ENCODE measurements at regions not wholly inside any gene's neighbourhood (a gene's known extent, or its start where the extent isn't known, plus 50 kb on each side); places are given as distances from the start of the nearest gene placed in this dataset.

DNA sequence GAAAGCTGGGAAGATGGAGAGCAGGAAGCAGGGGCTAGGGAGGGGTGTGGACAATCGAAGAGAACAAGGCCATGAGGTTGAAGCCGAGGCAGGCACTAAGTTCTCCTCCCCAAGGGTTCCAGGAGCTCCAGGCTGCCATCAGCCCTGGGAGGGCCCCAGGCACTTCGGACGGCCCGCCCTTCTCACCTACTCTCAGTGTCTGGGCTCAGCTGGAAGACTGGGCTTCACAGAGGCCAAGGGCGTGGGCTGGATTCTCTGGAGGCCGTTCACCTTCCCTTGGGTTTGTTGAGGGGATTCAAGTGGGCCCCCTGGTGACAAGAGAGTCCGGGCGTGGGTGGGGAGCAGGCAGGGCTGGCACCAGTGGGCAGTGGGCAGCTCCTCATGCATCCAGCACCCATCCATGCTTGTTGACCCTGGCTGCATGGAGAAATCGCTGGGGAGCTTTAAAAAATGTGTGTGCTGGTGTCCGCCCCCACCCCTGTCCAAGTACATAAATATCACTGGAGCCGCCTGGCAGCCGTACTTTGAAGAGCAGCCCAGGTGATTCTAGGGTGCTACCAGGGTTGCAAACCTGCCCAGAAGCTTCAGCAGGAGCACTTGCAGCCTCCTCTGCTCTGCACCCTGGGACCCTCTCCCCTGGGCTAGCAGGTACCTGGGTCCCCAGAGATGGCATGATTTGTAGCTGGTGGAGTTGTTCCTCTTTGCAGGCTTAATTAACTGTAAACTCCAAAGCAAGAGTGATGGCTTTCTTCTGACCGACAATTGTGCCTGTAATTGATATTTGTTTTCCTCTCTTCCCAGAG lies 74.3 kb downstream of the RTL6 start:
- DNase-seq = peak; percentile 11

DNA sequence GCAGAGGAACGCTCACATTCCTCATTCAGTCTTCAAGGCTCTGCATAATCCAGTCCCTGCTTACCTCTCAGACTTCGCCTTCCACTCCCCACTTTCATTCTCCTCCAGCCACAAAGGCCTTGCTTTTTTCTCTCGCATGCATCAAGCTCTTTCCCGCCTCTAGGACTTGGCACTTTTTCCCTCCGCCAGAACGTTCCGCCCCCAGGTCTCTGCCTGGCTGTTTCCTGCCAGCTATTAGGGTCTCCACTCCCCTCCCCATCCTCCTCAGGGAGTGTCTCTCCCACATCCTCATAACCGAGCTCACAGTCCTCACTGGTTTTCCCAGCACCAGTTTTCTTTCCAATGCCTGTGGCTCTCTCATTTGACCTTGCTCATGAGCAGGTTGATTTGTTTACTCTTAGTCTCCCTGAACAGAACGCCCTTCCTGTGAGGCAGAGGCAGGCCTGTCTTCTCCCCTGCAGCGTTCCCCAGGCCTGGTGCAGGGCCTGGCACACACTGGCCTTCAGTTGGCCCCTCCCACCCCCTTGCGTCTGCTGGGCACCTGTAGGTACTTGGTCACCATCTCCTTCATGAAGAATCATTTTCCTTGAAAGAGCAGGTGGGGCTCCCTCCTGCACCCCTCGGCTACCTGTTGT lies 75.2 kb downstream of the RTL6 start:
- DNase-seq = peak; percentile 24

- no peak for DNase-seq
Measured at GRCh38 chr22:44419429-44419828, 78.6 kb downstream of the RTL6 start.

DNA sequence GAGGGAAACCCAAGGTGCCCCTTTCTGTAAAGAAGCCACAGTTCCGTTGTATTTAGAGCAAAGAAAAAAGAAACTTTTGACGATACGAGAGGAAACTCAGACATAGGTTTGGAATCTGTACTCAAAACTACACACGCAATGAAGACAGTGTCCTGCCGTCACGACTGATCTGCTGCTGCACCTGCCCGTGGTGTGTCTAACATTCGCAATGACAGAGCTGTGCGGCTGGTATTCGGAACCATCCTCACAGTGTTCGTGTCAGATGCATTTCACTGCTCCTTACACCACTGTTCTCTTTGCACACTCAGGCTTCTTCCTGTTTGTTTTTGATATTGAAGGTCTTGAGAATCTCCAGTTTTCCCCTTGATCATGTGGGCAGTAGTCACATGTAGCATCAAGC lies 84.8 kb downstream of the RTL6 start:
- DNase-seq = no peak

DNA sequence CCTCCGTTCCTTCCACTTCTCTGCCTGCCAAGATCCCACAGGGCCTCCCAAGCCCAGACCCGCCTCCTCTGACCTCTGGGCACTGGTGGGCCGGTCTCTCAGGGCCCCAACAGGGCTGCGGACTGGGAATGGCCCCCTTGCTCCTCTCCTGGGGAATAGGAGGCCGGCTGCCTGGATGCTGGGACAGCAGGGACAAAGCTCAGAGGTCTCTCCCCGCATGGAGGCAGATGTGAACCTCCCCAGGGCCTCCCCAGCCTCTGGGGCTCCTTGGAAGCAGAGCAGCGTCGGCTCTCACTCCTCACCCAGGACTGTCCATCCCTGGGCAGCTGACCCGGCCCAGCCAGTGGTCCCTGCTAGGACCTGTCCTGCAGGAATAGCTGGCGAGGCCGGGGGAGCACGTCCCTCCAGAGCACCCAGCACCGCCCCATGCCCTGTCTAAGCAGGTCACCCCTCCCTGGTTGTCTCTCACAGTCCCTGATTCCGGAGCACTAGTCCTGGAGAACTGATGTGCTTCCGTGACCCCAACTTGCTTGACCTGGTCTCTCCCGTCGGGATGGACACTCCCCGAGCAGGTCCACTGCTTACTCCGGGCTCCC lies 85.8 kb downstream of the RTL6 start:
- DNase-seq = no peak

DNA sequence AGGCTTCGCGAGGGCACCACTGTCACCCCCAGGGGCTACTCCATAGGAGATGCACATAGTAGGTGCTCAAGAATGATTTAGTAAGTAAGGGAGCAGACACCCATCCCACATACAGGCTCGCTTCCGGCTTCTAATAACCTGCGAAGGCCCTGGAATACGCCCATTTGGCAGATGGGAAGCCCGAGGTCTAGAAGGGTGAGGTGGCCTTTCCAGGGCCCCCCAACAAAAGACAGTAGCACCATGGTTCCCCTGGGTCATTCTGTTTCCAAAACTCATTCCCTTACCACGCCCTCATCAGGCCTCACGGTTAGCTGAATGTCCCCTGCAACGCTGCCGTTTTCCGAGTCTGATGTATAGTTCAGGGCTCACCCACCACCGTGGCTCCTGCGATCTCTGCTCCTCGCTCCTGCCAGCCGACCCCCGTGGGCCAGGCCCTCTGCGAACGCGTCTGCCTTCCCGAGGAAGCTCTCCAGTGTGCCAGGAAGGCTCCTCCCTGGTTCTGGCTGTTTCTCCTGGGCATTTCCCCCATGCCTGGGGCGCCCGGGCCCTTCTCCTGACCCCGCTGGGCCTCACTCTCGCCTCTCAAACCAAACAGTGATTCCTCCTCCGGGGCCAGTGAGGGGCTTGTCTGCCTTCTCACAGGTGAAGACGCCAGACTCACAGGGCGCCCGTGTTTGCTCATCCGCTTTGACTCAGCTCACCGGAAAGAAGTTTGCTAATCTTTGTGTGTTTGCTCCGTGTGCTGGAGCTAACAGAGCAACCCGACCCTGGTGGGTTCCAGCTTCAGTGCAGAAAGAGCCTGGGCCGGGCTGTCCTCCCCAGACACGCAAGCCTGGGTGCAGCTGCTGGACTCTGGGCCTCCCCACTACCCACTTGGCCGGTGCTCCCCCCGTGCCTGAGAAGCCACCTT lies 86.6 kb downstream of the RTL6 start:
- DNase-seq = no peak

- peak; percentile 75 for DNase-seq
Measured at GRCh38 chr22:44410451-44410991, 87.5 kb downstream of the RTL6 start.

DNA sequence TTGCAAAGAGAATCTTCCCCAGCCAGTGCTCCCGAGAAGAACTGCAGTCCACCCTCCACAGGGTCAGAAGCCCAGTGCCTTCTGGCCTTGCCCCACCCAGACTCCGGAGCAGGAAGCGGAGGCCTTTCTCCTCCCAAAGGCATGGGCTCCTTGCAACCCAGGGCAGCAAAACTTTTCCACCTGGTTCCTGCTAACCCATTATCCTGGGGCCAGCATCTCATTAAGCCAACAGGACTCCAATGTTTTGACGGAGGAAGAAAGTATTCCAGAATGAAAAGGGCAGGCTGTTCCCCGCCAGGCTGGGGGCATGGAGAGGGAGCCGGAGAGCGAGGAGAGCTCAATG lies 88.1 kb downstream of the RTL6 start:
- no peak for DNase-seq

GRCh38 chr22:44409211-44409973 lies 88.6 kb downstream of the RTL6 start:
- DNase-seq = peak; percentile 29

GRCh38 chr22:44408829-44409192 lies 89.2 kb downstream of the RTL6 start:
- DNase-seq = peak; percentile 14

DNA sequence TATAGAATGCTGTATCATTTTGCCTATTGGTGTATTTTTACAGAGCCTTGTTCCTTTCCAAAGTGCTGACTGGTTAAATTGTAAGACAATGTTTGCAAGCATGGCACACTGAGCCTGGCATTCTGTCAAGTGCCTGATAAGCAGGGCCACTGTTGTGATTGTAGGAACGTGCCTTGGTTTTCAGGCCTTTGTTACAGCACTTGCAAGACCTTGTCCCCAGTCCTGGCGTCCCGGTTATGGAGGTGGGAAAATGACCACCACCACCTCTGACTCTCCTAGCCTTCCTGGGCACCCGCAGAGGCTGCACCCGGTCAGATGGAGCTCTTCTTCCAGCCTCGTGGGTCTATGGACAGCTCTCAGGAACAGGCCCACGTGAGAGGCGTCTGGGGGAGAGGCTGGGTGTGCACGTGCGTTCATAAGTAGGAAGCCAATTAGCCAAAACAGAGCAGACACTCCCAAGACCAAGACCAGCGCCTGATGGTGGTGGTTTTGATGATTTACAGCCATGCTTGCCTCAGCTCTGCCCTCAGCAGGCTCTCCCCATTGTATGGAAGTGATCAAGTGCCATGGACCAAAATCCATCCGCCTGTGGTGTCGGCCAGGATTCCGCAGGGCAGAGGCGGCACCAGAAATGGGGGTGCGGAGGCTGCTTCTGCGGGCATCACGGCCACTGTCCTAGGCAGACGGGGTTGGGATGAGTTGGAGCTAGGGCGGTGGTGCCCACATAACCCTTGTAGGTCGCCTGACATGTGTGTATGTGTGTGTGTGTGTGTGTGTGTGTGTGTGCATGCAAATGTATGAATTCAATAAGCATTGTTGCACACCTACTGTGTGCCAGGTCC lies 89.8 kb downstream of the RTL6 start:
- peak; percentile 5 for DNase-seq

GRCh38 chr22:44407171-44407986 lies 90.7 kb downstream of the RTL6 start:
- peak; percentile 12 for DNase-seq

DNA sequence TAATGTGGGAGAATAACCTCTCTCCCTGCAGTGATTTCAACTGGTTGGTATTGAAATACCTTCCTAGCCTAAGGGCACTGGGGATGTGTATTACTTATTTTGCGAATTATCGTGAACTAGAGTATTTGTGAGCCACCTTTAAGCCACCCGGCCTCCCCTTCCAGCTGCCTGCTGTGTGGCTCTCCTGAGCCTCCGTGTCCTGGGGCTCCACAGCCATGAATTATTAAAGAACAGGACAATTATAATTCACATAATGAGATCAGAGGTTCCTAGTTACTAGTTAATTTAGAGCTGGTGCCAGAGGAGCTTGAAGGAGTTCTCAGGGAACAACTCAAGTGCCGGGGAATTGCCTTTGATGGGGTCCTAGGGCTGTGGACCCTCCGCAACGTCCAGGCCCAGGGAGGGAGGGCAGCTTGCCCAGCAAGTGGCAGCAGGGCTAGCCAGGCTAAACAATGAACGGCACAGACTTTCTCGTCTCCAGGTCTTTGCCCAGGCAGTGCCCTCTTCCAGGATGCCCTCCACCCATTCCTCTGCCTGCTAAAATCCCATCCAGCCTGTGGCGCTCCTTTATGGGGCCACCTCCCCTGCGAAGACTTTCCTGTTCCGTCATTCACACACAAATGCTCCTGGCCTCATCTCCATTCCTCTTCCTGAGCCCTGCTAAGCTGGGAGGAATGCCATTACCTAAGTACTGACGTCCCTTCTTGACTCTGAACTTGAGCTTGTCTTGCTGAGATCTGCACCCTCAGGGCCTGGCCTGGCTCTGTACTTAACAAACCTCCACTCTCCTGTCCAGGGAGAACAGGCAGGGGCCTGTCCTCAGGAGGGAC lies 91.5 kb downstream of the RTL6 start:
- peak; percentile 21 for DNase-seq

GRCh38 chr22:44405661-44406060 lies 92.4 kb downstream of the RTL6 start:
- DNase-seq = peak; percentile 11

DNA sequence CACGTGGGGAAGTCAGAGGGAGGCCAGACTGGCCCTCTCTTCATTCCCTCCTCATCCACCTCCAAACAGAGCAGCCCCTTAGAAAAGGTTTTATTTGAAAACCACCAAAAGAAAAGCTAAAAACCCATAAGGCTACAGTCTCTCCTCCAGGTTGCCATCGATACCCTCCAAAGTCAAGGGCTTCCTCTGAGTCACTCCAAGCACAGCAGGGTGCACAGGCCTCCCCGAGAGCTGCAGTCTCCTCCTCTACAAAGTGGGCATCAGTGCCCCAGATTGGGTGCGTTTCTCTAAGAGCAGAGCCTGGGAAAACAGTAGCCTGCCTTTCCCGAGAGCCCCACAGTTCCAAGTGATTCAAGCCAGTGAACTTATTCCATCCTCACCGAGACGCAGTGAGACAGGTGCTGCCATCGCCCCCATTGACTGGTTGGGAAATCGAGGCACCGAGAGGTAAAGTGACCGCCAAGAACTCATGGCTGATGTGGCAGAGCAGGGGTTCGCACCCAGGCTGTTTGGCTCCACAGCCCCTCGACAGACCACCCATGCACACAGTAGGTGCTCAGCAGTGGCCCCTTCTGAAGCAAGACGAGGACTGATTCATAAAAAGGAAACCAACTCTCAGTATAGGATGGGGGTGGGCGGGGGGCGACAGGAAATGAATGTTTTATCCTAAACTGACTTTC lies 91.7 kb upstream of the SHISAL1 start:
- peak; percentile 6 for DNase-seq

- peak; percentile 11 for DNase-seq
Measured at GRCh38 chr22:44403602-44404329, 91.0 kb upstream of the SHISAL1 start.

- peak; percentile 7 for DNase-seq
Measured at GRCh38 chr22:44403166-44403565, 90.4 kb upstream of the SHISAL1 start.

Measured in femur (tissue), 1 donor.